Fibroblast of mammary gland (primary cell): ENCODE measurements at regions not wholly inside any gene's neighbourhood (a gene's known extent, or its start where the extent isn't known, plus 50 kb on each side); places are given as distances from the start of the nearest gene placed in this dataset.
A peak's percentile ranks its signal among the peaks of the same experiment; 100 is the strongest.
"Not testable (repeated sequence)": the region's sequence is repeated elsewhere in the genome, so short reads cannot be mapped to it uniquely, and the experiment has no call there.

Experiments used
- DNase-seq: peaks from one replicate; pipeline ENCODE4 v3.0.0-alpha.2; 2010; ENCODE audit warnings: low read depth
- H3K4me3 ChIP-seq: 2 replicates; pipeline ENCODE4 v1.5.1; 2011; ENCODE audit warnings: low read depth, mild to moderate bottlenecking, low read length, moderate library complexity; ENCODE audit not compliant: control insufficient read depth
- TF ChIP-seq, protein P1 (sequence below): conservative IDR thresholded peaks from 2 replicates; pipeline ENCODE4 v1.5.1; 2011; ENCODE audit warnings: low read depth, low read length, inconsistent platforms; ENCODE audit not compliant: control insufficient read depth, insufficient read depth

DNA sequence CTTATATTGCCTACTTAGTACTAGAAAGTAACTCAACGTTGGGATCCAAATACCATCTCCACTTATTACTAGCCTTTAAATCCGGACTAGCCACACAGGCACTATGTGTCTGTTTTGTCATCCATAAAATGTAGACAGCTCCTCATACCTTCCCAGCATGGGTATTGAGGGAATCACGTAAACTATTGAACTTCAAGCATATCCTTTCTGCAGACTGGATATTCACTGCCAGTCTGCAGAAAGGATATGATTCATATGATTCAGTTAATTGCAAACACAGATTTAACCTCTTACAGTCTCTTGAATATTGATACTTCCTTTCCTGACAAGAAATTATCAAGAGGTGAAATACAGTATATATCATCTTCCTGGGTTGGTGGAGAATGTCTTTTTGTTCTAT is 186.0 kb downstream of the LEPR start:
- peak; percentile 5 for DNase-seq
- H3K4me3 ChIP-seq = no peak overlapping the region
- TF ChIP-seq, protein P1, sequence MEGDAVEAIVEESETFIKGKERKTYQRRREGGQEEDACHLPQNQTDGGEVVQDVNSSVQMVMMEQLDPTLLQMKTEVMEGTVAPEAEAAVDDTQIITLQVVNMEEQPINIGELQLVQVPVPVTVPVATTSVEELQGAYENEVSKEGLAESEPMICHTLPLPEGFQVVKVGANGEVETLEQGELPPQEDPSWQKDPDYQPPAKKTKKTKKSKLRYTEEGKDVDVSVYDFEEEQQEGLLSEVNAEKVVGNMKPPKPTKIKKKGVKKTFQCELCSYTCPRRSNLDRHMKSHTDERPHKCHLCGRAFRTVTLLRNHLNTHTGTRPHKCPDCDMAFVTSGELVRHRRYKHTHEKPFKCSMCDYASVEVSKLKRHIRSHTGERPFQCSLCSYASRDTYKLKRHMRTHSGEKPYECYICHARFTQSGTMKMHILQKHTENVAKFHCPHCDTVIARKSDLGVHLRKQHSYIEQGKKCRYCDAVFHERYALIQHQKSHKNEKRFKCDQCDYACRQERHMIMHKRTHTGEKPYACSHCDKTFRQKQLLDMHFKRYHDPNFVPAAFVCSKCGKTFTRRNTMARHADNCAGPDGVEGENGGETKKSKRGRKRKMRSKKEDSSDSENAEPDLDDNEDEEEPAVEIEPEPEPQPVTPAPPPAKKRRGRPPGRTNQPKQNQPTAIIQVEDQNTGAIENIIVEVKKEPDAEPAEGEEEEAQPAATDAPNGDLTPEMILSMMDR = no peak

- TF ChIP-seq, protein P1 = no peak
- DNase-seq = no peak
- H3K4me3 ChIP-seq = no peak overlapping the region
Measured at GRCh38 chr1:65613884-65614283, 178.8 kb upstream of the PDE4B start.

DNA sequence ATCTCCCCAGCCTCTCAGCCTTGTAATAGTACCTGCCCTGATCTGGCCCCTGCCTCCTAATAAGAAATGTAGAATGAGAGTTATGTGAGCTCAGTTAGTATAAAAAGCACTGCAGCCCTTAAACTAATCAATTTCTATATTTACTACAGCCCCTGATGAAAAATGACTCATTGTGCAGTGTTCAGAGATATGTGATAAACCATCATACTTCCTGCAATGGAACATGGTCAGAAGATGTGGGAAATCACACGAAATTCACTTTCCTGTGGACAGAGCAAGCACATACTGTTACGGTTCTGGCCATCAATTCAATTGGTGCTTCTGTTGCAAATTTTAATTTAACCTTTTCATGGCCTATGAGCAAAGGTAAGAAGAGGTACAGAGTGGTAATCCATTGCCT is 176.8 kb upstream of the PDE4B start:
- TF ChIP-seq, protein P1 = no peak
- H3K4me3 ChIP-seq = no peak overlapping the region
- DNase-seq = no peak

DNA sequence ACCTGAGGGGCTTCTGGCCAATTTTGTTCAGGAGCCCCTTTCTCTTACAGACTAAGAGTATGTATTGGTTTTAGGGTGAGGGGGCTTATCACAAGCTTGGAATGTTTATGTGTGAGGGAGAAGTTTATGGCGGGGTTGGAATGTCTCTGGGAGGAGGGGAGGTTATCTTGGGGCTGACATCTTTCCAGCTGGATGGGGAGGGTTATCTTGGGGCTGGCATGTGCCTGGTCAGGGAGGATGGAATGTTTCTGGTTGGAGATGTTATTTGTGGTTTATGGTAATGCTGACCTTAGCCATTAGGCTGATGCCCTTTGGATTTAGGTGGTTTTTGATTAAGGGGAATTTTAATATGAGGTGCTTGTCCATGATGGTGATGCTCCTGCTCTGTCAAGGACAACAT is 171.0 kb upstream of the PDE4B start:
- not testable (repeated sequence) for DNase-seq

DNA sequence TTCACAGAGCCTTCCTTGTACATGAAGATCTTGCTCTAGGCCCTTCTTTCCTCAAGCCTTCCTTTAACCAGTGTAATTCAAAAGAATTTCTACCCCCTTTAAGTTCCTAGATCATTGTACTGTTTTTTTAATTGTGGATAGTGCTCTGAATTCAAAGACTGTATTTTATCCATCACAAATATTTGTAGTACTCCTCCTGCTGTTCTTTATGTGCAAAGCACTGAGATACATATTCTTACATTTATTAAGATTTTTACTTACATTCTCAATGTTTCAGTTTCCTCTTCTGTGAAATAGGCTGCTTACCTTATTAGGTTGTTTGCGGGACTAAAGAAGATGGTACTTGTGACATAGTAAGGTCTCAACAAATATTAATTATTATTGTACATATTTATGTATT is 168.8 kb upstream of the PDE4B start:
- no peak overlapping the region for H3K4me3 ChIP-seq
- no peak for DNase-seq
- TF ChIP-seq, protein P1 = no peak

More for the DNA sequence above, 171.0 kb upstream of the PDE4B start:
- H3K4me3 ChIP-seq = not testable (repeated sequence)

DNA sequence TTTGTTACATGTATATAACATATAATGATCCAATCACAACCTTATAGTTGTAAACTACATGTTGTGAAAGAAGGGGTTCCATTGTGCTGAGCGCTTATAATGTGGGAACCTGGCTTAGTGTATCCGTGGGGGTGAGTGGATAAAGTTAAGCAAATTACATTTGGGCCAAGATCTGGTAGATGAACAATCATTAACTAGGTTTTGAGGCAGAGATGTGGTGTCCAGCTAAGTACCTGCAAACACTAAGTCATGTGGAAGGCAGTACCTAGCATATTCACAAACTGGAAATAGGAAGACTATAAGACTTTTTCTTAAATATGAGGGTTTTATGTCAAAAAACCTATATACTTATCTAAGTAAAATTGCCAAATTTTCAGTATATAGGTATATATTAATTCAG is 167.2 kb upstream of the PDE4B start:
- no peak for DNase-seq
- no peak overlapping the region for H3K4me3 ChIP-seq
- TF ChIP-seq, protein P1 = no peak

DNA sequence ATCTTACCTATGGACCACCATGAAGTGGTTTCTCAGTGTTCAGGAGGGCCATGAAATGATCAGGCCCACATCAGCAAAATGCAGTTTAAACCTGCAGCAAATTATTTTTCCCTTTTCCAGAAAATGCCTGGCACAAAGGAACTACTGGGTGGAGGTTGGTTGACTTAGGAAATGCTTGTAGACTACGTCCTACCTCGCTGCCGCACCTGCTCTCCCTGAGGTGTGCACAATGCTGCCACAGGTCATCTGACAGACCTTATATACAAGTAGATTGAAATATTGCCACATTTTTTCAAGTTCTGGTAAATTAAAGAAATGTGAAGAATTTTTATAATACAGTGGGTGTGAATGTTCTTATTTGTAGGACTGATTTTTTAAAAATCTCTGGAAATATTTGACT is 166.7 kb upstream of the PDE4B start:
- no peak overlapping the region for H3K4me3 ChIP-seq
- DNase-seq = no peak
- TF ChIP-seq, protein P1 = no peak
